ENCODE measurements at regions not wholly inside any gene's neighbourhood (a gene's known extent, or its start where the extent isn't known, plus 50 kb on each side); places are given as distances from the start of the nearest gene placed in this dataset.

- no peak for TF ChIP-seq CTCF (IDR thresholded peaks at IDR 0.05)
- TF ChIP-seq POLR2AphosphoS5 (IDR thresholded peaks at IDR 0.05): no peak
Measured at GRCh38 chr9:89869793-89870580, 265.2 kb downstream of the GADD45G start.
